ENCODE measurements at regions not wholly inside any gene's neighbourhood (a gene's known extent, or its start where the extent isn't known, plus 50 kb on each side); places are given as distances from the start of the nearest gene placed in this dataset.

DNA sequence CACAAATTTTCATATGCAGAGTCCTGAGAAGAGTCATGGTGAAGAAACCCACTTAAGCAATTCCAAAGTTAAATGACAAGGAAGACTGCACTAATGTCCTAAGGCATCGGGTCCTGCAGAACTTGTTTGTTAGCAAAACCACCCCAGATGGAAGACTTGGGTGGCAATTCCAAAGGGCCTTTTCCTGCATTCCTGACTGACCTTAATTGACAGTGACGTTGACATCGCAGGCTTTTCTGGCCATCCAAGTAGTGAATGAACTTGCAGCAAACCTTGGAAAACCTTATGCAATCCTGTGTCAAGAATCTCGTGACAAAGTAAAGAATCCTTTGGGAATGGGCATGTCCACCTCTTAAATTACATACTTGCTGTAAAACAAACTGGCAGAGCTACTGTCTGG lies 112.5 kb upstream of the SH3BP4 start:
- H3K27ac Mint-ChIP-seq, result no peak overlapping the region
- no peak overlapping the region for H3K4me3 Mint-ChIP-seq
- POLR2A ChIA-PET, result no interaction called here
- DNase-seq (no peak), ATAC-seq (ENCODE audit: low read depth) (no peak)
- no peaks in the 10 kb centered on the region for H3K27me3 Mint-ChIP-seq
- no peaks in the 10 kb centered on the region for H3K4me1 Mint-ChIP-seq
- no peaks in the 10 kb centered on the region for H3K36me3 Mint-ChIP-seq
- H3K9me3 Mint-ChIP-seq, result no peaks in the 10 kb centered on the region

DNA sequence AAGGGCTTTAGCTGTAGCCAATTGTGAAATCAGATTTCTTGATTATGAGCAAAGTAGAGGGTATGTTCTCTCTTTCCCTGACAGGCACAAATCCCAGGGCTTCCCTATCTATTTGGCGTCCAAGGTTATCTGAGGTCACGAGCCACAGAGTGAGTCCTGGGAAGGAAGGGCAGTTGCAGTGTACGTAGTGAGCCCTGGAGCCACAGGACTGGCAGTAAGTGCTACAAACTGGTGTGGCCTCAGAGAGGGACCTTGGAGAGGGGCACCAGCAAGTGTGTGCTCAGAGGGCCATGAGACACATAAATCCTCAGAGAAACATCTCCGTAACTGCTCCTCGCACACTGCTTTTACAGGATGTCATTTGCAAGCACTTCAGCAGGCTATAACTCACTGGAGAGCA lies 115.5 kb upstream of the SH3BP4 start:
- no peak overlapping the region for H3K27ac Mint-ChIP-seq

DNA sequence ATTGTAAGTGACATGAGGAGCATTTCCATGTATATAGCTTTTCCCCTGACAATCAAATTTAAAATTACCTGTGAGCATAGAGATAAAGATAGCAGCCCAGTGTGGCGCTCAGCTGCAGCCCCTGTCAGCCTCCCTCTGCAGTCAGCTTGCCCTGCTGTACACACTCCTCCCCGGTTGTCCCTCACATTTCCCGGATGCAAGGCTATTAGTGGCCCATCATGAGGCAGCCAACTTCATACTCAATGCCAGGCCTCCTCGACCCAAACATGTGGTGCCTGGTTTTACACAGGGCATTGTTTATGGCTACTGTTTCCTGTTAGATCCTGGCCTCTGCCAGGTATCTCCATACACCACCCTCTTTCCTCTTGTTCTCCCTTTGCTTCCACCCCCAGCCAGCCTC lies 116.1 kb upstream of the SH3BP4 start:
- Mint-ChIP-seq H3K27ac (no peak overlapping the region), H3K27me3 (peaks cover 2% of the 10 kb centered on the region), H3K9me3 (no peaks in the 10 kb centered on the region), H3K36me3 (no peaks in the 10 kb centered on the region), H3K4me1 (no peaks in the 10 kb centered on the region), H3K4me3 (no peak overlapping the region)
- DNase-seq (no peak), ATAC-seq (ENCODE audit: low read depth) (no peak)
- POLR2A ChIA-PET, result no interaction called here

More for the DNA sequence above, 115.5 kb upstream of the SH3BP4 start:
- H3K27me3 Mint-ChIP-seq, result no peaks in the 10 kb centered on the region
- H3K36me3 Mint-ChIP-seq, result no peaks in the 10 kb centered on the region
- H3K4me3 Mint-ChIP-seq, result no peak overlapping the region
- H3K4me1 Mint-ChIP-seq, result no peaks in the 10 kb centered on the region
- POLR2A ChIA-PET, result no interaction called here
- H3K9me3 Mint-ChIP-seq, result no peaks in the 10 kb centered on the region
- DNase-seq (no peak), ATAC-seq (ENCODE audit: low read depth) (no peak)

DNA sequence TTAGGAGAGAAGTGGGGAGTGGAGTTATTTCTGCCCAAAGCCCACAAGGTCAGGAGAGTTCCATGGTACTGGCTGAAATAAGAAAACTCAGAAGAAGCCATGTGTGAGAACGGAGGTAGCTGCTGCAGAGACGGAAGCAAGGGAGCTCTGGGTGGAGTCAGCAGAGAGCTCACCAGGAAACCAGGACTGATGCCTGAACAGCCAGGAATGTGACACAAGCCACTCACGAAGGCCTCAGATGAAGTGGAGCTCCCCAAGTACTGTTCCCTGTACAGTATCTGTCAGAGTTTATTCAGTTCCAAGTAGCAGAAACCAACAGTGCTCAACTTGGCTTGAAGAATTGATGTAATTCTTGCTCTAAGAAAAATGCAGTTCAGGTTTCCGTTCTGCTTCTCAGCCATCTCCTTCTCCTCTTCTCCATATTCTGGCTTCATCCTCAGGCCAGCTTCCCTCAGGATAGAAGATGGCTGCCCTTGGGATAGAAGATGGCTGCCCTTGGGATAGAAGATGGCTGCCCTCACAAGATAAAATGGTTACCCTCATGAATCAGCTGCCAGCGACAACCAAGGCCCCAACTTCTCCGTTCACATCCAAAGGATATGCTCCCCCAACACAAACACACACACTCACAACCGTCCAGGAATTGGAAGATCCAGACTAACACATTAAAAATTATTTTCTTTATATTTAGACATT lies 117.4 kb upstream of the SH3BP4 start:
- no peaks in the 10 kb centered on the region for H3K4me1 Mint-ChIP-seq
- H3K27ac Mint-ChIP-seq, result no peak overlapping the region
- POLR2A ChIA-PET, result no interaction called here

DNA sequence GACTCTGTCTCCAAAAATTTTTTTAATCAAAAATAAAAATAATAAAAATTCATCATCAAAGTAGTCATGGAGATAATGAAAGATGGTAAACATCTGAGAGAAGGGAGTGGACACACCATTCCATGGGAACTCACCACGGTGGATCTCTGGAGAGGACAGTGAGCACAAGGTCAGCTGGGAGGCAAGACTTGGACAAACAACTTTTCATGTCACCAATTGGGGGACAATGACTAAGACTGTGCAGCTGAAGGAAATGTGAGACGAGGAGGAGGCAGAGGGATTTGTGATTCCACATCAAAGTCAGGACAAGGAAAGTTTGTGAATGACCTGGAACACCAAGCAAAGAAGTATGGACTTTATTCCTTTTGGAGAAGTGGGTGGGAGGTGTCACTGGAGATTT lies 121.0 kb upstream of the SH3BP4 start:
- no peak overlapping the region for H3K27ac Mint-ChIP-seq
- ATAC-seq (ENCODE audit: low read depth) (no peak), DNase-seq (no peak)
- POLR2A ChIA-PET, result no interaction called here
- H3K36me3 Mint-ChIP-seq, result no peaks in the 10 kb centered on the region
- no peak overlapping the region for H3K4me3 Mint-ChIP-seq
- H3K4me1 Mint-ChIP-seq, result no peaks in the 10 kb centered on the region
- H3K27me3 Mint-ChIP-seq, result peaks cover 2% of the 10 kb centered on the region
- H3K9me3 Mint-ChIP-seq, result no peaks in the 10 kb centered on the region

More for the DNA sequence above, 117.4 kb upstream of the SH3BP4 start:
- ATAC-seq (ENCODE audit: low read depth) (no peak), DNase-seq (no peak)
- Mint-ChIP-seq H3K4me3 (no peak overlapping the region), H3K9me3 (no peaks in the 10 kb centered on the region), H3K27me3 (peaks cover 2% of the 10 kb centered on the region), H3K36me3 (no peaks in the 10 kb centered on the region)

DNA sequence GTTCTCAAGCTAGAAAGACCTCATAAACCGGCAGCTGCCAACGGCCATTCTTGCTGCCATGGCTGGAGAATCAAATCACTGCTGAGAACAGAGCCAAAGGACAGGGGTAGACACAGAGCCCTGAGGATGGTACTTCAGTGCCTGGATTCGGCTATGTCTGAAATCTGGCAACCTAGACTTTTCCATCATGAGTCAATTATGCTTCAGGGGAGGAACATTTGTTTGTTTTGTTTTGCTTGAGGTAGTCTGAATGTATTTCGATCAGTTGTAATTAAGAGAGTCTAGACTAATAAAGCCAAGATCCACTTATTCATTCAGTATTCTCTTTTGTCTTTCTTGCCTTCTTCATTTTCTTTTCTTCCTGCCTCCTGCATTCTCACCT lies 122.8 kb upstream of the SH3BP4 start:
- Mint-ChIP-seq H3K4me1 (no peaks in the 10 kb centered on the region), H3K36me3 (no peaks in the 10 kb centered on the region), H3K4me3 (no peak overlapping the region), H3K27me3 (peaks cover 2% of the 10 kb centered on the region), H3K9me3 (no peaks in the 10 kb centered on the region), H3K27ac (no peak overlapping the region)
- DNase-seq, result no peak
- POLR2A ChIA-PET, result interaction anchor here (0.5 kb wide), 1 partner anchor 9 kb away, joined by 3 read pairs; no protein-coding TSS in a partner anchor
- no peak for ATAC-seq (ENCODE audit: low read depth)

DNA sequence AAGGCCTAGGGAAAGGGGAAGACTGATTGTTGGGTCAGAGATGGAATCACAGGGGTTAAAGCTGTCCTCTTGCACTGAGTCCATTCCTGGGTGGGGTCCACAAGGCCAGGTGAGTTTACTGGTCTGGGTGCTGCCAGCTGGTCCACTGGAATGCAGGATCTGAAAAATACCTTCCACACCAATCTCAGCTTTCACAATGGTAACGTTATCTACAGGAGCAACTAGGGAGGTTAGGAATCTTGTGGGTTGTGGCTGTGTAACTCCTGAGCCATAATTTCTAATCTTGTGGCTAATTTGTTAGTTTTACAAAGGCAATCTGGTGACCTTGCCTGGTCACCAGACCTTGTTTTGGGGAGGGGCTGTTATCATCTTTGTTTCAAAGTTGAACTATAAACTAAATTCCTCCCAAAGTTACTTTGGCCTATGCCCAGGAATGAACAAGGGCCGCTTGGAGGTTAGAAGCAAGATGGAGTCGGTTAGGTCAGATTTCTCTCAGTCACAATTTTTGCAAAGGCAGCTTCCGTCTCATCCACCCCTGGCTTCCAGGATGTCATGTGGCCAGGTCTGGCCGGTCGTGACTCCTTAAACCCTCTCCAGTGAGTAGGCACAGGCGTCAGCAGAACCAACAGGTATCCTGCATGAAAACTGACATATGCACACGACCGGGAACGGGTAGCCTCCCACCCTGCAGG lies 123.3 kb upstream of the SH3BP4 start:
- Mint-ChIP-seq H3K4me3 (no peak overlapping the region), H3K4me1 (no peaks in the 10 kb centered on the region), H3K36me3 (no peaks in the 10 kb centered on the region), H3K27me3 (peaks cover 2% of the 10 kb centered on the region), H3K9me3 (no peaks in the 10 kb centered on the region), H3K27ac (no peak overlapping the region)
- ATAC-seq (ENCODE audit: low read depth) (no peak), DNase-seq (no peak)
- POLR2A ChIA-PET, result no interaction called here

DNA sequence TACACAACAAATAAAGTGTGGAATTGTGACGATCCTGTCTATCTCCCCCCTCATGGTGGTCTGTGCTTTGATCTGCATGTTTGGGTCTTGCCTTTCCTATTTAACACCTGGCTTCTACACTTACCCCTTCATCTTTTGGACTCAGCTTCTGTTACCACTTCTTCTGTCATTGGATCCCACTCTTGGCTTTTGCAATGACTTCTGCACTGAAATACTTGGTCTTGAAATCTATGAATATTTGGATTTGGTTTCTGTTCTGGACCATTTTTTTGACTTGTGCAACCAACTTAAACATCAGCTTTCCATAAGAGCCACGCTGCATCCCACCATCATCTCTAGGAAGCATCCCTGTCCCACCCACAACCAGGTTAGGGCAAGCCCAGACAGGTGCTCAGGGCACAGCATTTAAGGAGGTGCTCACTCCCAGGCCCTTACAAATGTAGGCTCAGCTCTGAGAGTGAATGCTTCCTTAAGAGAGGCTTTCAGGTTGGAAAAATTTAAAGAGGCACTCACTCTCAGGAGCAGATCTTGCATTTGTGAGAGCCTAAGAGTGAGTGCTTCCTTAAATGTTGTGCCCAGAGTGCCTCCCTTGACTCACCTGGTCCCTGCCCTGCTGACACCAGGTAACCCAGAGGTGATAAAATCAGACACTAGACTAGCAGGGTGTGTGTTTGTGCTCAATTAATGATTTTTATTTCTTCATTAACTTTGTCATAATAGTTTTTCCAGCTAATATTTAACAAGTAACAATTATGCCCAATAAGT lies 124.5 kb upstream of the SH3BP4 start:
- Mint-ChIP-seq H3K27me3 (peaks cover 2% of the 10 kb centered on the region), H3K36me3 (no peaks in the 10 kb centered on the region), H3K4me1 (no peaks in the 10 kb centered on the region), H3K9me3 (no peaks in the 10 kb centered on the region), H3K4me3 (no peak overlapping the region), H3K27ac (no peak overlapping the region)
- no peak for ATAC-seq (ENCODE audit: low read depth)
- no peak for DNase-seq
- POLR2A ChIA-PET, result no interaction called here

DNA sequence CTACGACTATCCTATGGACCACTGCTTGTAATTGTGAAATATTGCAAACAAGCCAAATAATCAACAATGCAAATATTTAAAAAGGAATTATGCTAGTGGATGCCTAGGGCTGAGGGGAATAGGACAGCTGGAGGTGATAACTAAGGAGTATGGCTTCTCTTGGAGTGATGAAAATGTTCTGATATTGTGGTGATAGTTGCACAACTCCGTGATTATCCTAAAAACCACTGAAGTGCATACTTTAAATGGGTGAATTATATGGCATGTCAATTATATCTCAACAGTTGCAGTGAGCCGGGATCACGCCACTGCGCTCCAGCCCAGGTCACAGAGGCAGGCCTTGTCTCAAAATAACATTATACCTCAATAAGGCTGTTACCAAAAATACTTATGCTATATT lies 125.1 kb upstream of the SH3BP4 start:
- Mint-ChIP-seq H3K27ac (no peak overlapping the region), H3K4me3 (no peak overlapping the region)
- ATAC-seq (ENCODE audit: low read depth), result no peak

DNA sequence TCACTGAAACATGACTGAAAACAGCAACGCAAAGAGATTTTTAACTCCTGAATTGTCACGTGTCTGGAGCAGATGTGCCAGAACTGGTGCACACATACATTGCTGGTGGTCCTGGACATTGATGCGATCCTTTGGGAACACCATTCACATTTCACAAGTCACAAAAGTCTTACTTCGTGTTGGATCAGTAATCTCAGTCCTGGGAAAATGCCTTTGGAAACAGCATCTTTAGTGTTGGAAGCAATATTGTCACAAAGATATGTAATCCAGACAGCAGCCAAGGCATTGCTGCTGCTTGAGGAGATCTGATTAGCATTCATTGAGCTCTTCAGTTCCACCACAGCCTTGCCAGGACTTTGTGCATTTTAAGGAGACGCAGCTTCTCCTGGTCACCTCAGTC lies 126.2 kb upstream of the SH3BP4 start:
- Mint-ChIP-seq H3K4me3 (no peak overlapping the region), H3K9me3 (no peaks in the 10 kb centered on the region), H3K4me1 (no peaks in the 10 kb centered on the region), H3K27ac (no peak overlapping the region), H3K27me3 (peaks cover 3% of the 10 kb centered on the region), H3K36me3 (no peaks in the 10 kb centered on the region)
- DNase-seq, result no peak
- POLR2A ChIA-PET, result no interaction called here
- no peak for ATAC-seq (ENCODE audit: low read depth)

More for the DNA sequence above, 125.1 kb upstream of the SH3BP4 start:
- Mint-ChIP-seq H3K9me3 (no peaks in the 10 kb centered on the region), H3K36me3 (no peaks in the 10 kb centered on the region), H3K4me1 (no peaks in the 10 kb centered on the region), H3K27me3 (peaks cover 2% of the 10 kb centered on the region)
- POLR2A ChIA-PET, result no interaction called here
- no peak for DNase-seq

DNA sequence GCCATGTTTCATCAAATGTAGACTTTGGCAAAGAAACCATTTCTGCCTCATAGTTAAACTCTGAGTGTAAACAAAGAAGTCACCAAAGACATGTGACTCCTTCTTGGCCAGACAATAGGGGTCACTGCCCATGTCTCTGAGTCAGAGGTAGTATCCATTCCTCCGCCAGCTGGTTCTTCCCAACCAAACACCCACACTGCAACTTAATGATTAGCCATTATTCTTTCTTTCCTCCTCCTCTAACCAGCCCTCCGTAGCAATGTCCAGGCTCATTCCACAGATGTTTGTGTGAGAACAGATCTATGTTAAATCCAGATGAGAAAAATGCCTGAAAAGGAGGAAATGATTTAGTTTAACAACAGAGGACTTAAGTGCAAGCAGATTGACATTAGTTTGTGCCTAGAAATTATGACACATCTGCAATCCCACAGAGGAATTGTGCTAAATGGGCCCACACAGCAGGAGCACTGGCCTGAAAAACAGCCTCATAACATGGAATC lies 127.9 kb upstream of the SH3BP4 start:
- Mint-ChIP-seq H3K9me3 (no peaks in the 10 kb centered on the region), H3K27ac (no peak overlapping the region), H3K36me3 (no peaks in the 10 kb centered on the region), H3K4me3 (no peak overlapping the region), H3K27me3 (peaks cover 3% of the 10 kb centered on the region), H3K4me1 (no peaks in the 10 kb centered on the region)
- no peak for ATAC-seq (ENCODE audit: low read depth)
- DNase-seq, result no peak
- POLR2A ChIA-PET, result no interaction called here

DNA sequence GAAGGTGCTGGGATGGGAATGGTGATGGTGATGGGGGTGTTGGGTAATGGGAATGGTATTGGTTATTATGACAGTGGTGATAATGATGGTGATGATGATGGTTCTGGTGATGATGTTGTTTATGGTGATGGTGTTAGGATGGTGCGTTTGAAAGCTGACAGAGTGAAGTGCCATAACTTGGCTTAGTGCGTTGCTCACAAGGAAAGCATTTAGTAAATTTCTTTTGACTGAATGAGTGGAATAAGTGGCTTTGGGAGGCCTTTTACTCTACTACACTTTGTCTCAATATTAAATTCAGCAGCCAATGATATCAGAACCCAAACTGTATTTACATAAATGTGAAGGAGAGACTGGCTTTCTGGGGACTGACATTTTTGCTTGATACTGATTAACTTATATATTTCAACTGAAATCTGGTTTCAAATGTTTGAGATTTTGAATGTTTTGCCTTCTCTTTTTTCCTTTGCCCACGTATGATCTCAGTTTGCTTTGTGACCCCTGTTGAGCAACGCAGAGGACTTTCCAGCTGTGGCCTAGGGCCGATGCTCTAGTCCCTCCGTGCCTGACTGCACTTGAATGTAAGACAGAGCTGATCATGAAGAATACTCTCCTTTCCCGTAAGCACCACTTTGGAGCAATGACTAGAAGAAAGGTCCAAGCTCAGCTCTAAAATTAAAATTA lies 128.5 kb upstream of the SH3BP4 start:
- no peak overlapping the region for H3K27ac Mint-ChIP-seq
- H3K9me3 Mint-ChIP-seq, result no peaks in the 10 kb centered on the region
- ATAC-seq (ENCODE audit: low read depth) (no peak), DNase-seq (no peak)
- peaks cover 3% of the 10 kb centered on the region for H3K27me3 Mint-ChIP-seq
- H3K36me3 Mint-ChIP-seq, result no peaks in the 10 kb centered on the region
- POLR2A ChIA-PET, result no interaction called here
- H3K4me1 Mint-ChIP-seq, result no peaks in the 10 kb centered on the region
- no peak overlapping the region for H3K4me3 Mint-ChIP-seq

DNA sequence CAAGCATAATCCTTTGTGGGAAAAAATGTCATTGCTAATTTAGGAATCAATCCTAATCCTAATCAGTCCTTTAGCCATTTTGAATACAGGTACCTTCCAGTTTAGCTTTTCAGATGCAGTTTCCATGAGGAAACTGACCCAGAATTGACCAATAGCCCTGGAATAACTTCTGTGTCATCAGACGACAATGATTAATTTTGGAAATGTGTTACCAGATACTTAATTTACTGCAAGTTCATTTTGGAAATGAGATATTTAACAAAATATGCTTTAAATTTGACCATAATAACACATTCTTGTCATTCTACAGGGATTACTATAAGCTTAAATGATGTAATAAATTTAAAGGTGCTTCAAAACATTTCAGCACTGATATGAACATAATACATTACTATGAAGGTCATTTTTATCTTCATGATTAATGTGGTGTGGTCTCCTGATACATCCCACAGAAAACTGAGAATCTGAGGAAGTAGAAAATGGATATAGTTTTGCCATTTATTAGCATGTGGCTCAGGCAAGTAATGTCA lies 129.8 kb upstream of the SH3BP4 start:
- Mint-ChIP-seq H3K9me3 (no peaks in the 10 kb centered on the region), H3K27ac (no peak overlapping the region), H3K36me3 (no peaks in the 10 kb centered on the region), H3K4me1 (no peaks in the 10 kb centered on the region), H3K27me3 (peaks cover 6% of the 10 kb centered on the region), H3K4me3 (no peak overlapping the region)
- no peak for ATAC-seq (ENCODE audit: low read depth)
- DNase-seq, result no peak
- POLR2A ChIA-PET, result no interaction called here
